ENCODE measurements at regions not wholly inside any gene's neighbourhood (a gene's known extent, or its start where the extent isn't known, plus 50 kb on each side); places are given as distances from the start of the nearest gene placed in this dataset.

DNA sequence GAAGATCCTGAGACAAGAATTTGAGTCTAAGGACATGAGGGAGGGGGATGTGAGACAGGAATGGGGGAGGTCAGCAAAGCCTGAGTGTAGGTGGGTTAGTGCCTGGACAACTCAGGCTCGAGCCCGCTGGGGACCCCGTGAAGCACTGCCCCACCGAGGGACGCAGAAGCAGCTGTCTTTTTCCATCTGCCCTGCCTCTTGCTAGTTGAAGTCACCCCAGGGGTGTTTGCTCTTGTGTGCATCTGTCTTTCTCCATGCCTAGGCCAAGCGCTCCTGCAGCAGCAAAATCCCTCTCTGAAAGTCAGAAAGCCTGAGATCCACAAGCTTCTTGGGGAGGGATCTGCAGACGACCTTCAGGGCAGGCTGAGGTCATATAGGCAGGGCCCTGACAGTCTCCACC, 79.0 kb upstream of the CELF2 start:
- POLR2A ChIA-PET = no interaction called here
- no peak for DNase-seq (ENCODE audit: extremely low spot score)
- CTCF ChIA-PET = interaction anchor here (1.4 kb wide), 1 partner anchor 14 kb away, joined by 3 read pairs; no protein-coding TSS in a partner anchor
- TF ChIP-seq, protein P1, sequence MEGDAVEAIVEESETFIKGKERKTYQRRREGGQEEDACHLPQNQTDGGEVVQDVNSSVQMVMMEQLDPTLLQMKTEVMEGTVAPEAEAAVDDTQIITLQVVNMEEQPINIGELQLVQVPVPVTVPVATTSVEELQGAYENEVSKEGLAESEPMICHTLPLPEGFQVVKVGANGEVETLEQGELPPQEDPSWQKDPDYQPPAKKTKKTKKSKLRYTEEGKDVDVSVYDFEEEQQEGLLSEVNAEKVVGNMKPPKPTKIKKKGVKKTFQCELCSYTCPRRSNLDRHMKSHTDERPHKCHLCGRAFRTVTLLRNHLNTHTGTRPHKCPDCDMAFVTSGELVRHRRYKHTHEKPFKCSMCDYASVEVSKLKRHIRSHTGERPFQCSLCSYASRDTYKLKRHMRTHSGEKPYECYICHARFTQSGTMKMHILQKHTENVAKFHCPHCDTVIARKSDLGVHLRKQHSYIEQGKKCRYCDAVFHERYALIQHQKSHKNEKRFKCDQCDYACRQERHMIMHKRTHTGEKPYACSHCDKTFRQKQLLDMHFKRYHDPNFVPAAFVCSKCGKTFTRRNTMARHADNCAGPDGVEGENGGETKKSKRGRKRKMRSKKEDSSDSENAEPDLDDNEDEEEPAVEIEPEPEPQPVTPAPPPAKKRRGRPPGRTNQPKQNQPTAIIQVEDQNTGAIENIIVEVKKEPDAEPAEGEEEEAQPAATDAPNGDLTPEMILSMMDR (IDR thresholded peaks at IDR 0.05; ENCODE audit: control extremely low read depth, extremely low read depth, low read depth, missing control alignments) = no peak

DNA sequence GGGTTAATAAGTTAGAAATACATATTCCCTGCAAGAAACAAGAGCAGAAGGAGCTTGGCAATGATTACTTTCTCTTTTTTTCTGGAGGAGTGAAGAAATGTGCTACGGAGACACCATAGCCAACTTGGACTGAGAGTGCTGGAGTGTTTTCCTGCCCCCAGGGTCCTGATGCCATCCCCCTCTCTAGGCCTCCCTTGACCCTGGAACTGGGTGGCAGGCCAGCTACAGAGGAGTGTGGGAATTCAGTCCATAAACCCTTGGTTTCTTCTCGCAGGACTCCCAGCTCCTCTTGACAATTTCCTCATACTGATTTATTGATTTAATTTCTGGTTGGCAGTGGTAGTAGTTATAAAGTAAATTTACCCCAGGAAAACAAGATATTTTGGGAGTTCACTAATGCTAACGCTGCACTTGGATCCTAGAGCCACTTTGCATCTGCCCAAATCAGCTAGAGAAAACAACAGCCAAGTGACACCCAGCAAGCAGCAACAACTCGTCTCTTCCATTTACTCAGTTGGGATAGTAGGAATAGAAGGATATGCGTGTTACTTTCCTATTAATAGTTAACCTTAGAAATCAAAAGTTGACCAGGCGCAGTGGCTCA, 76.4 kb upstream of the CELF2 start:
- TF ChIP-seq, protein P1 (IDR thresholded peaks at IDR 0.05; ENCODE audit: control extremely low read depth, extremely low read depth, low read depth, missing control alignments) = no peak
- ChIA-PET POLR2A (no interaction called here), CTCF (interaction anchor here (1.2 to 1.8 kb wide), 2 partner anchors 16 to 70 kb away, joined by 3 read pairs; no protein-coding TSS in a partner anchor)
- no peak for DNase-seq (ENCODE audit: extremely low spot score)

DNA sequence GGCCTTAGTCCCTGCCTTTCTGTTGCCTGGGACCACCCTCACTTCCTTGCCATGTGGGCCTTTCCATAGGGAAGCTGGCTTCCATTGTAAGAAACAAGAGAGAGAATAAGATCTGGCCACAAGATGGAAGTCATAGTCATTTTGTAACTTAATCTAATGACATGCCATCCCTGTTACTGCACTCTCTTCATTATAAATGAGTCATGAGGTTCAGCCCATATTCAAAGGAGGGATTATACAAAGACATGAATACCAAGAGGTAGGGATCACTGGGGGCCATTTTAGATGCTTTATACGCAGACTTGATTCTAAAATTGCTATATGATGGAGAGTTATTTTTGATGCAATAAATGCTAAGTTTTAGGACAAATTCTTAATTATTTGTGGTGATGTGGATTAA, 75.2 kb upstream of the CELF2 start:
- POLR2A ChIA-PET = no interaction called here
- no peak for DNase-seq (ENCODE audit: extremely low spot score)
- TF ChIP-seq, protein P1 (IDR thresholded peaks at IDR 0.05; ENCODE audit: control extremely low read depth, extremely low read depth, low read depth, missing control alignments) = no peak
- CTCF ChIA-PET = interaction anchor here (1.8 kb wide), 1 partner anchor 18 kb away, joined by 3 read pairs; no protein-coding TSS in a partner anchor

DNA sequence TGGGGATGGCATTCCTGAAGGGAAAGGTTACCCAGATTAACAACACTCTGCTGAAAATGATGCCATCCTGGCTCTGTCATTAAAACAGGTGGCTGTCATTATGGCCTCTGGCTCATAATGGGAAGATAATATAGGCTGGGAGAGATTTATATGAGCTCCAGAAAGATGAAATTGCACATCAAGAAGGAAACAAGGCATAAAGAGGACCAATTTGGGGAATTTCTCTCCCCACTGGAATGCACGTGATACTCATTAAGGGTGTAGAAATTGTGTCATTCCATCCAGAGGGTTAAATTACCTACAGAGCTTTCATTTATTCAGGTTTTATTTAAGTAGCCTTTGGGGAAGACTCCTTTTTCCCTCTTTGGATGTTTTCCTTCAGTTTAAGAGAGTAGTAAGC, 71.6 kb upstream of the CELF2 start:
- ChIA-PET CTCF (no interaction called here), POLR2A (no interaction called here)
- DNase-seq (ENCODE audit: extremely low spot score) = no peak
- TF ChIP-seq, protein P1 (IDR thresholded peaks at IDR 0.05; ENCODE audit: control extremely low read depth, extremely low read depth, low read depth, missing control alignments) = no peak

DNA sequence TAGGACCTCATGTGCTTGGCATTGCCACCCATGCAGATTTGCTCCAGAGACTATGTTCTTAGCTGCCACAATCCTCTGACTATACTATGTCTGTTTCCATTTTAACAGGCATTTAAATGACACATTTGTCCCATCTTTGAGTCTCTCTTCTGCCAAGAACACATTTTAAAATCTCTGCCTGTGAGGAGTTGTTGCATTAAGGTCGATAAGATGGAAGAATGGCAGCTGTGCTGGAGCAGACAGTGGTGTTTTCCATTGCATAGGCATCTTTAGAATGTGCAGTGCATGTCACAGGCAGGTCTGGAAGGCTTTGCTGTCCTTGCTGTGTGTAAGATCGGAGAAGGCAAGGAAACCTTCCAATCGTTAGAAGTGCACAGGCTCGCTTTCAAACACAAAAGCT, 70.9 kb upstream of the CELF2 start:
- DNase-seq (ENCODE audit: extremely low spot score) = no peak
- POLR2A ChIA-PET = no interaction called here
- TF ChIP-seq, protein P1 (IDR thresholded peaks at IDR 0.05; ENCODE audit: control extremely low read depth, extremely low read depth, low read depth, missing control alignments) = no peak
- CTCF ChIA-PET = no interaction called here

DNA sequence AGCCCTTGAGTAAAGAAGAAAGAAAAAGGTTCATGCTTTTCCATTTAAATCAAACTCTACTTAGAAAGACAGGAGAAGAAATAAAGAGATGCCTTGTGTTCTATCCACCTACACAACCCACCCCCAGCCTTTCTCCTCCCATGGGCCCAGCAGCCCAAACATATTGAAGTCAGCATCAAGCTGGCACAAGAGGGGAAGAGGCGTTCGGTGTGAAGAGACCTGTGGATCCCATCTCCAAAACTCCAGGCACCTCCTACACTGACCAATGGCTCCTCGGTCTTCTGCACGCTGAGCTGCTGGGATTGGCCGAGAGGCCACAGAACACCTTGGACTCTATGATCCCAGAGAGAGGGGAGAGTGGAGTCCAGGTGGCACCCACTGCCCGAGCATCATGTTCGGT, 66.0 kb upstream of the CELF2 start:
- POLR2A ChIA-PET = no interaction called here
- CTCF ChIA-PET = no interaction called here
- TF ChIP-seq, protein P1 (IDR thresholded peaks at IDR 0.05; ENCODE audit: control extremely low read depth, extremely low read depth, low read depth, missing control alignments) = no peak
- DNase-seq (ENCODE audit: extremely low spot score) = no peak
